ENCODE measurements at regions not wholly inside any gene's neighbourhood (a gene's known extent, or its start where the extent isn't known, plus 50 kb on each side); places are given as distances from the start of the nearest gene placed in this dataset.
"Not testable (repeated sequence)": the region's sequence is repeated elsewhere in the genome, so short reads cannot be mapped to it uniquely, and the experiment has no call there.

DNA sequence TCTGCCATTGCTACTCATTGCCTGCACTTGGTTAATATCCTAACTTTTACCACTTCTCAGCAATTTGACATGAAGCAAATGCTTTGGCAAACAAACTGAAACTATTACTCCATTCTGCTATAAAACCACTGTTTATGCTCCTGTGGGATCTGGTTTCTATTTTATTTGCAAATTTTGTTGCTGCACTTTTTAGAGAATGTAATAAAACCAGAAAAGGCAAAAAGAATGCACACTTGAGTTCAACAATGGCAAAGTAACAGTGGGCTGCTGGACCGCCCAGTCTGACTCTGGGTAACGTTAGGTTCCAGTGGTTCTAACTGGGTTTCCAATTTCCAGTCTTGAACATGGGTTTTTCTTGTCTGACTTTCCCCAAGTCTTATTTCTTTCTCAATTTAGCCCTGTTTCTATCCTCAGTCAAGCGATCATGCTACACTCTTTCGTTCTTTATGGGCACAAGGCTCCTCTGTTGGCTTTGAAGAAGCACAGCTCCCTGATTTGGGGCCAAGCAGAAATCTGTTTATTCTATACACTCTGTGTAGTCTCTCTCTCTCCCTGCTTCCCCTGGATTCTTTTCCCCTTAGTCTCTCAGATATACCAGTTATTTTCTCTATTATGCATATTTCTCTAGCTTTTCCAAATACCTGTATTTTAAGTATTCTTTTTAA, 129.2 kb upstream of the FAM3C start:
- no peak for DNase-seq (ENCODE audit: low spot score)

DNA sequence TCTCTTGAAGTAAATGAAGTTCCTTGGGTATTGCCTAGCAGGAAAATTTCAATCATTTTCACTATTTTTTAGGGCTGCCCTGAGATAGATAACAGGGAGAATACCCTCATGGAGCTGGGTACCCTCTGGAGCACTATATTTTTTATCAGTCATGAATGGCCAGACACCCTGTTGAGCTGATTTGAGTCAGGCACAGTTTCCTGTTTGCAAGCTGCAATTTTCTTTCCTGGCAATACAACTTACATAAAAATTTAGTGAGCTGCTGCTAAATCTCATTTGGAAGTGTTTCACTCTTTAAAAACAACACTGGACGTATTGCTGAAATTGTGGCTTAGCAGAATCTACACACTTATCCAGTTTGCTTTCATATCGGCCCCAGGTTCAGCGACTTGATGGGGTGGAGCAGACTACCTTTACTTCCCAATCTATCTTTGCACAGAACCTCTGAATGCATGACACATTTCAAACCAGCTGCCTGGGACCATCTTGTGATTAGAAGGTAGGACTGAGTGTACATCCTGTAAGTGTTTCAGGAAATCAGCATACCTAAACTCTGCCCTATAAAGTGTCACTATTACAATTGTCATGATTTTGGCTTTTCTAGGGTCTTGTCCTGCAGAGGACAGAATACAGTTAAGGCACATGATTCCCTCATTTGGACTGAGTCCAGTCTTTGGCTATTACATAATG, 125.7 kb upstream of the FAM3C start:
- no peak for DNase-seq (ENCODE audit: low spot score)

DNA sequence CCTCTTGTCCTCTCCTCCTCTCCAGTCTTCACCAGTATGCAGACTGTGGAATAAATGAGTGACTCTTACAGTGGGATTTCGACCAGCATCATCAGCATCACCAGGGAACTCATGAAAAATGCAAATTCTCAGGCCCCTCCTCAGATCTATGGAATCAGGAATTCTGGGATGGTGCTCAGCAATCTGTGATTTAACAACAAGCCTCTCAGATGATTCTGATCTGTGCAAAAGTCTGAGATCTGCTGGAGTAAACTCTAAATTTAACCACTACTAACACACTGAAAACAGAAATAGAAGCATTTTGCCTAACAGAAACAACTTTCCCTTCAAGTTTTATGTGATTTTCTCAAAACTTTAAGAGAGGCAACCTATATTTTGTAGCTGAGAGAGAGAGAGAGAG, 124.8 kb upstream of the FAM3C start:
- DNase-seq (ENCODE audit: low spot score), result no peak

DNA sequence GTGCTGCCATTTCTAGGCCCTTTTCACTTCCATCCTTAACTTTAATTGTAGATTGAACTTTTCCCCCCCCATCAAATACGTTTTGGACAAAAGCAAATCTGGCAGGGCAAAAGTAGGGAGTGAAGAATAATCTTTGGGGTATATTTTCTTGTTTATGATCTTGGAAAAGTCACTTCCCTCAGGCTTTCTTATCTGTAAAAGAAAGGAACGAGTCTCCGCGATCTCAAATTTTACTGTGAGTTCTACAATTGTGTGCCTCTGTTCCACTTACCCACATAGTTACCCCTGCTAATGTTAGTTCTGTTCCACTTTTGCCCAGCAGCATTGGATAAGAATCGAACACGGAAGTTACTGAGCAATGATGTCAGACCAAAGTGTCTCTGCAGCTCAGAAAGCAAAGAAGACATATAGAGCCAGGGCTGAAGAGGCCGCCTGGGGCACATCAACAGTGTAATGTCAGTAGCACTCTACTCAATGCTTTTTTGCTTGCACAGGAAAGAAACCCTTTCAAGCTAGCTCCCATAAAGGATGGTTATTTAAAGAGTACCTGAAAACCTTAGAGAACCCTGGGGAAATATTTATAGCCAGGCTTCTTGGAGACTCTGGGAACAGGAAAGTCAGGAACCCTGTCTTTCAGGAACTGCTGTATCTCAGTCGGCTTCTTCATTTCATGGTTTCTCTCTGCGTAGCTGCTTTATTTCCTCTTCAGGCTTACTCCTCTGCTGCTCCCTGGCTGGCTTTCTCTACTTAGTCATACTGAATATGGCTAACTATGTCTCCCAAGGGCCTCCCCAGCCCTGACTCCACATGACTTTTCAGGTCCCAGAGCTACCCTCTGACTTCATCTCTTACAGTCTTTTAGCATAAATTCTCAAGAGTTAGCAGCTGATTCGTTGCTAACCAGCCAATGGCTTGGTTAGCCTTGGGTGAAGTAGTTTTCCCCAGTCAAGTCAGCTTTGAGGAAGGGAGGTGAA, 123.7 kb upstream of the FAM3C start:
- DNase-seq (ENCODE audit: low spot score), result peak; percentile 76

DNA sequence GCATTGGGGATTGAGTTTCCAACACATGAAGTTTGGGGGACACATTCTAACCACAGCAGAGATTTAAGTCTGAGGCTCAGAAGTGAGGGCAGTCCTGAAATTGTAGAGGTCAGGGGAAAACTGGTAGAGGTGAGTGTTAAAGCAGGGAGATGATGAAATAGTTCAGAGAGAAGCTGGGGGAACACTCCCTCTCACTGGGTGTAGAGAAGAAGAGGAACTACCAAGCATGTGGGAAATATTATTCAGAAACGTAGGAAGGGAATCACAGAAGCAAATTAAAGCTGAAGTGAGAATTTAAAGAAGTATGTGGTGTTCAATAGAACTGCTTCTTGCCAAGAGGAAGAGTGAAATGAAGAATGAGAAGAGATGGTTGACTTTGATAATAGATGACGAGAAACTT, 121.5 kb upstream of the FAM3C start:
- DNase-seq (ENCODE audit: low spot score), result no peak

DNA sequence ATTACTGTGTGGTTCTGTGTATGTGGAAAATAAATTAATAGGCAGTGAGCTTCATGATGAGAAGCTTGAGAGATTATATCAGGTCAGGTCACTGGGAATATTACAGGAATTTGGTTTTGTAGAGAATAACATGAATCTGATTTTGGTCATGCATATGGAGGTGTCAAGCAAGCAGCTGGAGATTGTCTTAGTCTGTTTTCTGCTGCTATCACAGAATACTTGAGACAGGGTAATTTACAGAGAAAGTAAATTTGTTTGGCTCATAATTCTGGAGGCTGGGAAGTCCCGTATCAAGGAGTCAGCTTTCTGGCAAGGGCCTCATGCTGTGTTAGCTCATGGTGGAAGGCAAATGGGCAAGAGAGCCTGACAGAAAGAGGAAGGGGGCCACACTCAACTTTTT, 120.7 kb upstream of the FAM3C start:
- no peak for DNase-seq (ENCODE audit: low spot score)

DNA sequence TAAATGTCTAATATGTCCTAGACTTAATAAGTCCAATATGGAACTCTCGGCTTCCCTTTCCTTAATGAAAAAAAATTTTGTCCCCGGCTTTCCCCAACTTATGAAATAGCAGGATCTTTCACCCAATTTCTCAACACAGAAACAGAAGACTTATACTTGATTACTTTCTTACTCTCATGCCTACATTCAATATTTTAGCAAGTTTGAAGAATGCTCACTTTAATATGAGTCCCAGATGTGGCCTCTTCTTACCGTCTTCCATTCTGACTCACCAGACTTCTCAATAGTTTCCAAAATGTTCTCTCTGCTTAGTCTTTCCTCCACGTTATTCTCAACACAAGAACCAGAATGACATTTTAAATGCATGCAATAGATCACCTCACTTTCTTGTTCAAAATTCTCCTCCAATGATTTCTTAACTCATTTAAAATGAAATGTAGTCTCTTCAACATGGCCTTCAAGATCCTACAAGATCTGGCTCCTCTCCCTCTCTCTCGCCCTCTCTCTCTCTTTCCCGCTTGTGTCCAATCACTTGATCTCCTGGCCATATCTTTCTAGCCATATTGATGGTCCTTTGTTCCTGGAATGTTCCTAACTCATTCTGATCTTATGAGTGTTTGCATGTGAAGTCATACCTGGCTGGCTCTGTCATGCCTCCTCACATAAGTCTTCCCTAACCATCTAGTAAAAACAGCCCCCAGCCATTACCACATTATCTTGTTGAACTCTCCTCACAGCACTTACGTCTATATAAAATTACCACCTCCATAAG, 119.7 kb upstream of the FAM3C start:
- peak; percentile 88 for DNase-seq (ENCODE audit: low spot score)

DNA sequence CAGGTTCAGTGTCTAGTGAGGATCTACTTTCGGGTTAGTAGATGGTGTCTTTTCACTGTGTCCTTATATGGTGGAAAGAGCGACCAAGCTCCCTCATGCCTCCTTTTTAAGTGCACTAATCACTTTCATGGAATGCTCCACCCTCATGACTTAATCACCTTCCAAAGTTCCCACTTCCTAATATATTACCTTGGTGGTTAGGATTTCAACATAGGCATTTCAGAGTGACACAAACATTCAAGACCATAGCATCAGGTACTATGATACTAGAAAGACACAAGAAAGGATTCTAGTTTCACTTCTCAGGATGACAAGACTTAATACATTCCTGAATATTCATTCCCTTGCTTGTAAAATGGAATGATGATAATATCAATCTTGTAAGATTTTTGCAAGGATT, 119.1 kb upstream of the FAM3C start:
- DNase-seq (ENCODE audit: low spot score), result peak; percentile 95

DNA sequence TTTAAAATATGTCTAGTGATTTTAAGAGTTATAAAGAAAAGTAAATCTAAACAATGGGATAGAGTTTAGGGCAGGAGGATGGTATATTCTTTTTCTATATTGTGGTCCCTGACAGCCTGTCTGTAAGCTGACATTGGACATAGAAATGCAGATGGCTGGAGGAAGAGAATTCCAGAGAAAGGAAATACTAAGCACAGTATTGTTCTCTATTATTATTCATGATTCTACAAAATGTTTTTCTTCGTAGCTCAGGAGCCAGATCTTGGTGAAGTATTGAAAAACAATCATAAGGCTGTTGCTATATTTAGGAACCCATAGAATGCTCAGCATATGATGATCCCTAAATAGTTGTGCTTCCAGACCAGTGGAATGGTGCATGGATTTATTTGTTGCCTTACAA, 117.0 kb upstream of the FAM3C start:
- DNase-seq (ENCODE audit: low spot score), result no peak

DNA sequence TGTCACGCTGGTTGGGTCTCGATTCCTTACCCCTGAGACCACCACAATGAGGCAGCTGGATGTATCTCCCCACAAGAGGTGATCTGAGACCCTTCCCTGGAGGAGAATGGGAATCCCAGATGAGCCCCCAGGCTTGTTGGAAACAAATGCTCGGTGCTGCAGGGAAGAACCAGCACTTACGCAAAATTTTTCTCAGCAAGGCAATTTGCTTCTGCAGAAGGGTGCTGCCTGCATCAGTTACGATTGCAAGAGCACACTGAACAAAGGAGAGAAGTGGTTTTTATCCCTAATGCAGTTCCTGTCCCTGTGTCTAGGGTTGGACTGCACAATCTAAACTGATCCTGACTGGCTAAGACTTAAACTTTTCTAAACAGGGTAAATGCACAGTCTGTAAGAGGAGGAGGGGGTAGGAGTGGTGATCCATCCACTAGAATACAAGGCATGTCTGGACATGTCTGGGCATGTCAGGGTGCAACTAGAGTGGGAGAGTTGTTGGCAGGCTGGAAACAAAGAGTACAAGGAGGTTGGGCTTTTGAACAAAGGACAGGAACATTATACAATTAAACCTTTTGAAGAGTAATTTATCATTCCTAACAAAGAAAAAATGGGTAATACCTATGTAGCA, 114.9 kb upstream of the FAM3C start:
- DNase-seq (ENCODE audit: low spot score), result no peak

DNA sequence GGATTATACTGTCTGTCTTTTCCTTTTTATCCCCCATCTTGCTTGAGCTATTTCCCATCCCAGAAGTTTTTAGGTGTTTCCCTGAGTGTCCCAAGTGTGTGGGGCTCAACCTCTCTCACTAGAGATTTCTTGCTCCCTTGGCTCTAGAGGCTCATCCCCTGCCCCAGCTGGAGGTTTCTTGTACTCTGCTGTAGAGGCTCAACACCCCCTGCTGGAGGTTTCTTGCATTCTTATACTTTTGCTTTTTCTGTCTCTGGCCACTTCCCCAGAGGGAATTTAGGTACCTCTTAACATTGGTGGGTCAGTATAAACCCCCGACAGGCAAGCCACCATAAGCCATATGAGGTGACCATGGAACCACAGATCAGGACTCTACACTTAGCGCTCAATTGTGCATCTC, 114.2 kb upstream of the FAM3C start:
- DNase-seq (ENCODE audit: low spot score), result no peak

DNA sequence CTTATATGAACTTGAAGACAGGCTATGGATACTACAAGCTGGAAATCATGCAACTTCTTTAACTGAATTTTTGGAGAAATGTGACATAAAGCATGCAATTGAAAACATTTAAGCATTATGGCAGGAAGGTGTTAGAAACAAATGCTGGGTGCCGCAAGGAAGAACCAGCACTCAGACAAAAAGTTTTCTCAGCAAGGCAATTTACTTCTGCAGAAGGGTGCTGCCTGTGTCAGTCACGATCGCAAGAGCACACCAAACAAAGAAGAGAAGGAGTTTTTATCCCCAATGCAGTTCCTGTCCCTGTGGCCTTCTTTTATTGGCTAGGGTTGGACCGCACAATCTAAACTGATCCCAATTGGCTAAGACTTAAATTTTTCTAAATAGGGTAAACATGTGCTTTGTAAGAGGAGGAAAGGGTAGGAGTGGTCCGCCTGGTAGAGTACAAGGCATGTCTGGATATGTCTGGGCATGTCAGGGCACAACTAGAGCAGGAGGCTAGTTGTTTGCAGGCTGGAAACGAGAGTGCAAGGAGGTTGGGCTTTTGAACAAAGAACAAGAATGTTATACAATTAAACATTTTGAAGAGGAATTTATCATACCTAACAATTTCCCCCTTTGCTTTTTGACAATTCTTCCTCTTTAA, 109.6 kb upstream of the FAM3C start:
- no peak for DNase-seq (ENCODE audit: low spot score)

DNA sequence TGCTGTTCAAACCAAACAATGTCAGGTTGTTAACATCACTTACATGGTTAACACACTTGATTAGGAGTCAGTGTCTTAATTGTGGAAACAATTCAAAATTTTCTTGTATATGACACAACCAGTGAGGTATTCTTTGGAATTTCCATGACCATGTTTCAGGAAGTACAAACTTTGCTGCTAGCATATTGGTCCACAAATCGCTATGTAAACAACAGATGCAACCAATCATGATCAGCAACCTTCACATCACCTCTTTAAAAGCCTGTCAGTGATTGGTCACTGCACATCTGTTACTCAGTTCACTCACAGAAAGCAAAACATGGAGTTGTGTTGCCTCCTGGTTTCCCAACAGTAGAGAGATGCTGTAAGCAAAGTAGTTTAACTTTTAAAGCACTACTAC, 108.9 kb upstream of the FAM3C start:
- DNase-seq (ENCODE audit: low spot score), result peak; percentile 91

DNA sequence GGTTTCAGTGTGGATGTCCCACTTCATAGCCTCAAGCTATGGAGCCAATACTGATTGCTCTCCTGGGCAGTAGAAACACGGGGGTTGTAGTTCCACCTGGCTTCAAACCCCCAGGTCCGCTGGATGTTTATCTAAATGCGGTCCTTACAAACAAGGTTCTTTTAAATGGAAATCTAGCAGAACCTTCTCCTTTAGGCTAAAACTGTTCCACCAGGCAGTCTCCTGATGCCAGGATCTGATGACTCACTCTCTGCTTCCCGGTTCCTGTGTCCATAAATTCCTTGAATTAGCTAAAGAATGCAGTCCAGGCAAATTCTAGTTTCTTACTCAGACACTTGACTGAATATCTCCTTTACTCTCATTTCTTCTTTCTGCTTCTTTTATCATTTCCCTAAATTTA, 108.4 kb upstream of the FAM3C start:
- DNase-seq (ENCODE audit: low spot score), result peak; percentile 91

DNA sequence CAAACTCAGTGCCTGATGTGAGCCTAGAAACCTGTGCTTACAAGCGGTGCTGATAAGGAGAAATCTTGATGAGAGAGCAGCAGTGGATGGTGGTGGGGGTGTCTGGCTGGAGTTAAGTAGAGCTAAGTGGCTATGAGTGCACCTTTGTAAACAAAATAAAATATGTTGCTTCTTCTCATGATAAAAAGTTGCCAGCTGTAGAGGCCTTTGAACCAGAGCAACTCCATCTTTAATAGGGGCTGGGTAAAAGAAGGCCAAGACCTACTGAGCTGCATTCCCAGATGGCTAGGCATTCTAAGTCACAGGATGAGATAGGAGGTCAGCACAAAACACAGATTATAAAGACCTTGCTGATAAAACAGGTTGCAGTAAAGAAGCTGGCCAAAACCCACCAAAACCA, 107.6 kb upstream of the FAM3C start:
- DNase-seq (ENCODE audit: low spot score), result no peak

DNA sequence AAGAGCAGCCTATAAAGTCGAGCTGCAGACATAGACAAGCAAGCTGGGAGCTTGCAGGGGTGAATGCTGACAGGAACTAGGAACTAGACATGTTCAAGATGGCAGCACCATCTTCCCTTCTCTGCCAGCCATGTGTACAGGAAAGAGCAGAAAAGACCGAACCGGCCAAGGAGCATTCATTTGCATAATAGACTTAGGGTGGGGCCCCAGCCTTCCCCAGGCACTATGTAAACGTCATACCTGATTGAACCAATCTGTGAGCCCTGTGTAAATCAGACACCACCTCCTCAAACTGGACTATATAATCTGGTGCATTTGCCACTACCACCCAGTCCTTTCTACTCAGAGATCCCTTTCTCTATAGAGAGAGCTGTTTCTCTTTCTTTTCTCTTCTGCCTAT, 106.9 kb upstream of the FAM3C start:
- DNase-seq (ENCODE audit: low spot score), result no peak

DNA sequence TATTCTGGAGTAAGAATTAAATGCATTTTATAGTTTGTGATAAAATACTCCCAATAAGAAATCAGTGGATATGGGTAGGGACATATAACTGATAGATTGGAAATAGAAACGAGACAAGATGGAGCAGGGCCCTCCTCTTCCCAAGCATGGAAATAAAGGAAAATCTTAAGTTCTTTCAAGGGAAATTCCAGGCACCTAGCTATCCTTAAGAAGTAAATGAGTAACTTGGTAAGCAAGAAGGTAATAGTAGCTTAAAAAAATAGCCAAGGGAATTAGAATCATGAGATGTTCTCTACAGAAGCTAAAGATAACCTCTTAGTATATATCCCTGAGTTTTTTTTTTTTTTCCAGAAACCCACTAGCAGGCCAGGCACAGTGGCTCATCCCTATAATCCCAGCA, 105.5 kb upstream of the FAM3C start:
- peak; percentile 54 for DNase-seq (ENCODE audit: low spot score)

DNA sequence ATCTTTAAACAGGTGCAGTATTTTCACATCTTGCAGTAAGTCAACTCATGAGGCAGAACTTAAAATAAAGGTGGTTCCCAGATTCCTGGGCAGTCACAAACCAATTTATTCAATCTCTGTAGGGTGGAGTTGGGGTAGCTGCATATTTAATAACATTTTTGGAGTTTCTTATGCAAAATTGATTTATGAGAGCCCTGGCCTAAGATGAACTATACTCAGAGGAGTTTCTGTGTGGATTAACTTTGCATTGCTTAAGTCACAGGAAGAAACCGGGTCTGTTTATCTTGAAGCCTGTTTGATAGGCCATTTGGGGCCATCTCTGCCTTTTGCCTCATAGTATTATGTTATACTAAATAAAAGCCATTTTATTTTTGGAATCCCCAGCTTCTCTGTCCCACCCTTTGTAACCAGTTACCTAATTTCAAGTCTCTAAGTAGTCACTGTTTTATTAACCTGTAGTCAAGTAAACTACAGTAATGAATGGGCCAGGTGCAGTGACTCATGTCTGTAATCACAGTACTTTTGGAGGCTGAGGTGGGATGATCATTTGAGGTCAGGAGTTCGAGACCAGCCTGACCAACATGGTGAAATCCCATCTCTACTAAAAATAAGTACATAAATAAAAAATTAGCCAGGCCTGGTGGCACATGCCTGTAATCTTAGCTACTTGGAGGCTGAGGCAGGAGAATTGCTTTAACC, 104.4 kb upstream of the FAM3C start:
- DNase-seq (ENCODE audit: low spot score), result peak; percentile 51

DNA sequence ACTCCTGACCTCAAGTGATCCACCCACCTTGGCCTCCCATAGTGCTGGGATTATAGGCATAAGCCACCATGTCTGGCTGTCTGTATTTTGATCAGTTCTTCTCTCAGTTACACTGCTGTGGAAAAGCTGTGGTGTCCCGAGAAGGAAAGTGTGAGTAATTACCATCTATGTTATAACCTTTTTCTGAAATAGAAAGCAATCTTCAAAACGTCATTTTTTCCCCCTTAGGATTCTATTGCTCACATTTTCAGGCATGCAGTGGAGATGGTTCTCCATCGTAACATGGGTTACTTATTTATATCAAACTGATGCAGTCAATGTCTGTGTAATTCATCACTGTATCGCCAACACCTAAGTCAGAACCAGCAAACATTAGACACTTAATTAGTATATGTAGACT, 103.5 kb upstream of the FAM3C start:
- DNase-seq (ENCODE audit: low spot score), result no peak

DNA sequence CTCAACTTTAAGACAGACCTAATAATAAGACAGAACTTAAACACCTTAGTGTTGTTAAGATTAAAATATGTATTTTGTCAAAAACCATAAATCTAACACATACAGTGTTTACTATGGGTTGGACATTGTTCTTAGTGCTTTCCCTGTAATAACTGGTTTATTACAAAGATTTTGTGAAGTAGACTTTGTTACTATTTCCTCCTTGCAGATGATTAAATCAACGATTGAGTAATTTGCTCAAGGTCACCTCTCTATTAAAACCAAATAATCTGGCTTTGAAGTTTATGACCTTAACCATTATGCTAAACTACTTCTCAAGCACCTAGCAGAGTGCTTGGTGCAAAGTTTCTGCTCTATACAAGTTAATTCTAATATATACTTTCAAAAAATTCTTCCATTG, 102.7 kb upstream of the FAM3C start:
- no peak for DNase-seq (ENCODE audit: low spot score)

DNA sequence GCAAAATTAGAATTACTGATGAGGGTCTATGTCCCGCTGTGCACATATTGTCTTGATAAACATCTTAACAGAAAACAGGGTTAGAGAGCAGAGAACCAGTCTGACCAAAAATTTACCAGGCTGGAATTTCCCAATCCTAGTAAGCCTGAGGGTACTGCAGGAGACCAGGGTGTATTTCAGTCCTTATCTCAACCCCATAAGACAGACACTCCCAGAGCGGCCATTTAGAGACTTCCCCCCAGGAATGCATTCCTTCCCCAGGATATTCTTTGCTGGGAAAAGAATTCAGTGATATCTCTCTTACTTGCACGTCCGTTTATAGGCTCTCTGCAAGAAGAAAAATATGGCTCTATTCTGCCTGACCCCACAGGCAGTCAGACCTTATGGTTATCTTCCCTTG, 101.4 kb upstream of the FAM3C start:
- DNase-seq (ENCODE audit: low spot score), result not testable (repeated sequence)

Data from kidney tubule cell (primary cell).